ENCODE measurements at regions not wholly inside any gene's neighbourhood (a gene's known extent, or its start where the extent isn't known, plus 50 kb on each side); places are given as distances from the start of the nearest gene placed in this dataset.

DNA sequence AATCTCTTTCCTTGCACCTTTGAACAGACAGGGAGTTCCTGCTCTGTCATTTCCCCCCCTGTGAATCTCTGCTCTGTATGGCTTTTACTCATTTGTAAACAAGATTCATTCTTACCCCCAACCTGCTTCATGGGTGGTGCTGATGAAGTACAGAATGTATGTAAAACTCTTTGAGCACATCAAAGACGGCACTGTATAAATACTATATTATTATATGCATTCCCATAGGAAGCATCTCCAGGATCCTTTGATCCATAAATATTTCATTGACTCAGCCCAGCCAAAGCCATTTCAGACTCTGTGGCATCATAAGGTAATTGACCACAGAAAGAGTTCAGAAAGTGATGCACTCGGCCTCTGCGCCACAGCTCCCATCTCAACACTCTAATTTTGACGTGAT is 208.7 kb downstream of the EFNB2 start:
- FAIRE-seq, result no peak
- WGBS, 2 experiments (ENCODE audit: extremely low coverage in 1 of 2, insufficient coverage in 1 of 2, insufficient read length in 1 of 2, insufficient replicate concordance in 2 of 2, low coverage in 1 of 2, low lambda C conversion rate in 2 of 2, missing lambda C conversion rate in 1 of 2), result 90 to 100% methylated on average over 1 to 4 of the region's 4 CpGs

More for the DNA sequence above, 208.7 kb downstream of the EFNB2 start:
- CTCF ChIA-PET (ENCODE audit: partially characterized antibody), result interaction anchor here (0.9 kb wide), 1 partner anchor 16 kb away, joined by 3 read pairs; no protein-coding TSS in a partner anchor
- Histone ChIP-seq H2BK12ac (ENCODE audit: low read depth, low read length) (no peak overlapping the region), H3K14ac (ENCODE audit: insufficient read length) (no peak overlapping the region), H4K91ac (replicated peaks; ENCODE audit: insufficient read length, low read length) (no peak overlapping the region), H2AFZ (ENCODE audit: low read length) (no peak overlapping the region), H3K9ac (replicated peaks in 1 of 4; ENCODE audit: extremely low read depth in 1 of 4, low read depth in 3 of 4, low read length in 3 of 4) (no peak overlapping the region), H3K9me3 (ENCODE audit: insufficient read depth in 2 of 2, low read depth in 1 of 2, low read length in 1 of 2) (peaks cover 20 to 21% of the 10 kb centered on the region in 2 experiments), H3K56ac (replicated peaks; ENCODE audit: insufficient read length, low read depth, low read length) (no peak overlapping the region), H4K20me1 (replicated peaks in 1 of 2; ENCODE audit: control insufficient read depth in 1 of 2, insufficient read depth in 2 of 2, low read length in 2 of 2) (no peaks in the 10 kb centered on the region), H4K5ac (ENCODE audit: insufficient read length, low read depth, low read length) (no peak overlapping the region), H2BK15ac (ENCODE audit: low read length) (no peak overlapping the region), H3K79me2 (ENCODE audit: control insufficient read depth in 1 of 2, insufficient read depth in 2 of 2, low read length in 2 of 2) (no peaks in the 10 kb centered on the region), H3K4me3 (ENCODE audit: extremely low read depth in 1 of 4, insufficient read depth in 2 of 4, low read depth in 3 of 4, low read length in 4 of 4) (no peak overlapping the region), H2BK5ac (ENCODE audit: low read depth, low read length) (no peak overlapping the region), H4K8ac (ENCODE audit: extremely low read depth, insufficient read depth, low read length) (no peak overlapping the region), H3K79me1 (ENCODE audit: low read depth, low read length) (no peaks in the 10 kb centered on the region), H3K4ac (replicated peaks; ENCODE audit: insufficient read length, low read depth, low read length) (no peak overlapping the region), H2BK20ac (ENCODE audit: low read length) (no peak overlapping the region), H2AK5ac (ENCODE audit: low read depth, low read length) (no peak overlapping the region), H3K4me1 (replicated peaks in 1 of 4; ENCODE audit: control insufficient read depth in 3 of 4, insufficient read depth in 4 of 4, low read length in 3 of 4) (peaks cover 0 to 3% (median 0%) of the 10 kb centered on the region in 4 experiments; a peak in 1 of 7 replicates), H3K36me3 (ENCODE audit: control insufficient read depth in 2 of 4, insufficient read depth in 4 of 4, low read length in 3 of 4) (no peaks in the 10 kb centered on the region), H3K23ac (ENCODE audit: insufficient read length) (no peak overlapping the region), H3K27me3 (replicated peaks in 1 of 4; ENCODE audit: control insufficient read depth in 3 of 4, extremely low read depth in 1 of 4, insufficient read depth in 3 of 4, low read length in 3 of 4) (no peaks in the 10 kb centered on the region), H3K27ac (ENCODE audit: low read depth, low read length) (no peak overlapping the region), H3K18ac (ENCODE audit: extremely low read depth, low read length) (no peak overlapping the region), H3K23me2 (ENCODE audit: low read depth, low read length) (no peaks in the 10 kb centered on the region), H3K4me2 (ENCODE audit: insufficient read depth in 1 of 2, low read depth in 2 of 2, low read length in 2 of 2) (no peak overlapping the region), H2BK120ac (replicated peaks; ENCODE audit: low read depth, low read length) (no peak overlapping the region)
- POLR2A ChIA-PET (ENCODE audit: partially characterized antibody), result interaction anchor here (0.6 kb wide), 1 partner anchor 222 kb away, joined by 3 read pairs; no protein-coding TSS in a partner anchor
- DNase-seq (ENCODE audit: low read depth in 1 of 2, low spot score in 2 of 2), result no peak
- TF ChIP-seq POLR2A (IDR thresholded peaks at IDR 0.05; ENCODE audit: control extremely low read depth in 1 of 2, low read depth in 2 of 2, low read length in 2 of 2) (no peak), SRF (IDR thresholded peaks at IDR 0.05; ENCODE audit: low read depth, low read length) (no peak), TAF1 (IDR thresholded peaks at IDR 0.05; ENCODE audit: low read depth, low read length) (no peak)
